ENCODE measurements at regions not wholly inside any gene's neighbourhood (a gene's known extent, or its start where the extent isn't known, plus 50 kb on each side); places are given as distances from the start of the nearest gene placed in this dataset.

DNA sequence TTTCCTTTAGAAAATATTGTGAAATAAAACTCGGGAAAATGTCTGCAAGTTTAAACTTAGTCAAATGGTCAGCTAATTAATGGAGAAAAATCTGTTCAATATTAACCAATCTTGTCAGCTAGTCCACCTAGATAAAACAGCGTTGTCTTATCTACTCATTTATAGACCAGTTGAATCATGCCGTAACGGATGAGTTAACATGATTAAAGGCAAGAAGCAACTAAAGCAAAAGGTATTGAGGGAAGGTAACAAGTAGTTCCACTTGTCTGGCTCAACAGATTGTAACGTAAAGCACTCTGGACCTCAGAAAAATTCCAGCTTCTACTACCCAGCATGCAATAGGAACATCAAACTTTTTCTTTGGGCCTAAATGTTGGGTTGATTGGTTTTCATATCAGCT lies 958.2 kb downstream of the DIAPH3 start:
- TF ChIP-seq, protein P1, sequence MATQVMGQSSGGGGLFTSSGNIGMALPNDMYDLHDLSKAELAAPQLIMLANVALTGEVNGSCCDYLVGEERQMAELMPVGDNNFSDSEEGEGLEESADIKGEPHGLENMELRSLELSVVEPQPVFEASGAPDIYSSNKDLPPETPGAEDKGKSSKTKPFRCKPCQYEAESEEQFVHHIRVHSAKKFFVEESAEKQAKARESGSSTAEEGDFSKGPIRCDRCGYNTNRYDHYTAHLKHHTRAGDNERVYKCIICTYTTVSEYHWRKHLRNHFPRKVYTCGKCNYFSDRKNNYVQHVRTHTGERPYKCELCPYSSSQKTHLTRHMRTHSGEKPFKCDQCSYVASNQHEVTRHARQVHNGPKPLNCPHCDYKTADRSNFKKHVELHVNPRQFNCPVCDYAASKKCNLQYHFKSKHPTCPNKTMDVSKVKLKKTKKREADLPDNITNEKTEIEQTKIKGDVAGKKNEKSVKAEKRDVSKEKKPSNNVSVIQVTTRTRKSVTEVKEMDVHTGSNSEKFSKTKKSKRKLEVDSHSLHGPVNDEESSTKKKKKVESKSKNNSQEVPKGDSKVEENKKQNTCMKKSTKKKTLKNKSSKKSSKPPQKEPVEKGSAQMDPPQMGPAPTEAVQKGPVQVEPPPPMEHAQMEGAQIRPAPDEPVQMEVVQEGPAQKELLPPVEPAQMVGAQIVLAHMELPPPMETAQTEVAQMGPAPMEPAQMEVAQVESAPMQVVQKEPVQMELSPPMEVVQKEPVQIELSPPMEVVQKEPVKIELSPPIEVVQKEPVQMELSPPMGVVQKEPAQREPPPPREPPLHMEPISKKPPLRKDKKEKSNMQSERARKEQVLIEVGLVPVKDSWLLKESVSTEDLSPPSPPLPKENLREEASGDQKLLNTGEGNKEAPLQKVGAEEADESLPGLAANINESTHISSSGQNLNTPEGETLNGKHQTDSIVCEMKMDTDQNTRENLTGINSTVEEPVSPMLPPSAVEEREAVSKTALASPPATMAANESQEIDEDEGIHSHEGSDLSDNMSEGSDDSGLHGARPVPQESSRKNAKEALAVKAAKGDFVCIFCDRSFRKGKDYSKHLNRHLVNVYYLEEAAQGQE (IDR thresholded peaks at IDR 0.05; ENCODE audit: low read depth, low read length), result no peak
- TF ChIP-seq CTCF (IDR thresholded peaks at IDR 0.05) (no peak), EP300 (IDR thresholded peaks at IDR 0.05; ENCODE audit: borderline replicate concordance in 1 of 2, low read depth in 1 of 2, low read length in 1 of 2) (no peak), EZH2phosphoT487 (IDR thresholded peaks at IDR 0.05; ENCODE audit: borderline replicate concordance, low read depth) (no peak), RCOR1 (IDR thresholded peaks at IDR 0.05; ENCODE audit: low read length) (no peak), POLR2AphosphoS5 (IDR thresholded peaks at IDR 0.05; ENCODE audit: low read depth, low read length) (no peak), FOXM1 (IDR thresholded peaks at IDR 0.05; ENCODE audit: low read depth) (no peak), TAF1 (IDR thresholded peaks at IDR 0.05; ENCODE audit: borderline replicate concordance, low read depth, low read length) (no peak)
